NCI-H1694 treated with DMSO at 0.1 percent for 48 hours (cell line): ENCODE measurements at regions not wholly inside any gene's neighbourhood (a gene's known extent, or its start where the extent isn't known, plus 50 kb on each side); places are given as distances from the start of the nearest gene placed in this dataset.

ENCODE experiments used
- DNase-seq: peaks from one replicate; lab custom pipeline; 2025; lab: John Stamatoyannopoulos, UW

- no peak for DNase-seq
Observed at GRCh38 chr4:43987331-43987944, 461.2 kb downstream of the KCTD8 start.

- DNase-seq: no peak
Observed at GRCh38 chr4:43990551-43990950, 458.1 kb downstream of the KCTD8 start.

DNA sequence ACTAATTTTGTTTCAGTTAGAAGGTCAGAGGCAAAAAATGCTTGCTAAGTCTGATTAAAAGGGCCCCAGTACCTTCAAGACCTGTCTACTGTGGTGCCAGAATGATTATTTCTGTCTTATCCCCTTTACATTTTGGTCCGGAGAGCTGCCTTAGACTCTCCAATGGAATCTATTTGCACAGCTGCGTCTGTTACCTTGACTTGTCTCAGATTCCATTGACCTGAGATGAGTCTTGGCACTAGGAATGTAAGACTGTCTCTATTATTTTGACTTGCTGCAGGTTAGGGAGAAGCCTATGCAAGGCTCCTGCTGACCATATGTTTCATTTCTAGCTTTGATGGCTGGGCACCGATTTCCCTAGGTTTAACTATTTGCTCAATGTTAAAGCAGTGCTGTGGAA is 457.6 kb downstream of the KCTD8 start:
- DNase-seq: no peak

DNA sequence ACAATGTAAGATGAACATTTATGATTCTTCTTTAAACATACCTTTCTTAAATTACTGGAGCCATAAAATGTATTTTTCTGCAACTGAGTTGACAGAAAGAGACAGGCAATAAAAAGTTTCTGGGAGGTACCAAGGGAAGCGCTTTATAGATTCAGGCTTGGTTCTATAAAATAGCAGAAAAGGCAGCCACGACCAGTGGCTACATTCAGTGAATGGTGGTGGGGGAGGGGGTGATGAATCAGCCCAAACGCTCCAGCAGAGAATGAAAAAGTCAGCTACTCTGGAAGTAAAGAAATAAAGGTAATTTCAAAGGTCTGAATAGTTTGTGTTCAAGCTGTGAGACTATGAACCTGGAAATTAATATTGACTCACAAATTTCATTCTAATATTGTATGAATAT is 456.1 kb downstream of the KCTD8 start:
- DNase-seq: no peak

- DNase-seq: no peak
Observed at GRCh38 chr4:43993196-43993902, 455.3 kb downstream of the KCTD8 start.

GRCh38 chr4:43999669-44000068 is 448.9 kb downstream of the KCTD8 start:
- no peak for DNase-seq

DNA sequence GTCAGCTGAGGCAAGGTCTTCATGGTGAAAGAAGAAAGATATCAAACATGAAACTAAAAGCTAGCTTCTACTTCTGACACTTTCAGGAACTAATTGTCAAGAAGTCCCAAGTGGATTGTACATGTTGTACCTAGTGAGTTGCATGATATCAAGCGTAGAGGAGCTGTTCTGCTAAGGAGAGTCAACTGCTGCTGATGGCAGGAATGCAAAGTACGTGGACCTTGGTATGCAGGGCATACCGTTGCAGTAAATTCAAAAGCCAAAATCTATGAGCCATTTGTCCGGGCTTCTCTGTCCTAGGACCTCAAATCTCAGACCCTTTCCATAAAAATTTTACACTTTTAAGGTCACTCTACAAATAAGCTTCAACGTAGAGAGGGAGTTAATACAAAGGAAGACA is 446.2 kb downstream of the KCTD8 start:
- DNase-seq: no peak

DNA sequence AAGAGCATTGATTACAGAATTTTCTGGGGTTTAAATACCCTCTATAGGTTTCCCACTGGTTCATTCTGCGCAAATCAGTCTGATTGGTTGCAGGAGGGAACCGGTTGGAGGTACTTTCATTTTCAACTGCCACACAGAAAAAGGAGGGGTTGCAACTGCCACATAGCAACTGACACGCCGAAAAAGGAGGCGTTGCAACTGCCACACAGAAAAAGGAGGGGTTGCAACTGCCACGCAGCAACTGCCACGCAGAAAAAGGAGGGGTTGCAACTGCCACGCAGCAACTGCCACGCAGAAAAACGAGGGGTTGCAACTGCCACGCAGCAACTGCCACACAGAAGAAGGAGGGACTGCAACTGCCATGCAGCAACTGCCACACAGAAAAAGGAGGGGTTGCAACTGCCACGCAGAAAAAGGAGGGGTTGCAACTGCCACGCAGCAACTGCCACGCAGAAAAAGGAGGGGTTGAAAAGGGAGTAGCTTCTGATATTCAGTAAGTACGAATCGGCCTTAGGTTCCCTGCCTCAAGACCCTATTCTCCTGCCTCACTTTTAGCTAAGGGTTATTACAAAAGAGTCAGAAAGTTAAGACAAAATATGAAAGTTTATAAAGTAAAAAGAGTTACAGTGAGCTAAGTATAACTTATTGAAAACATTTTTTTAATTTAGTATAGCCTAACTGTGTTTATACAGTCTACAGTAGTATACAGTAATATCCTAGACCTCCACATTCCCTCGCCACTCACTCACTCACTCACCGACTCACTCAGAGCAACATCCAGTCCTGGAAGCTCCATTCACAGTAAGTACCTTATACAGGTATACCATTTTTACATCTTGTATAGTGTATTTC is 431.8 kb downstream of the KCTD8 start:
- no peak for DNase-seq

DNA sequence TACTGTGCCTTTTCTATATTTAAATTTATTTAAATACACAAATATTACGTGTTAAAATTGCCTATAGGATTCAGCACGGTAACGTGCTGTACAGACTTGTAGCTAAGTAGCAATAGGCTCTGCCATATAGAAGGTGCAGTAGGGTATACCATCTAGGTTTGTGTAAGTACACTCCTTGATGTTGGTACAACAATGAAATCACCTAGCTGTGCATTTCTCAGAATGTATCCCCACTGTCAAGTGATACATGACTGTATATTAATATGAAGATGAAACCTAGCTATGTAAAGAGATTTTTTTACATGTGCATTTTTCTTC is 431.2 kb downstream of the KCTD8 start:
- no peak for DNase-seq

- no peak for DNase-seq
Observed at GRCh38 chr4:44019721-44020120, 428.9 kb downstream of the KCTD8 start.

- DNase-seq: no peak
Observed at GRCh38 chr4:44025376-44026020, 423.1 kb downstream of the KCTD8 start.

DNA sequence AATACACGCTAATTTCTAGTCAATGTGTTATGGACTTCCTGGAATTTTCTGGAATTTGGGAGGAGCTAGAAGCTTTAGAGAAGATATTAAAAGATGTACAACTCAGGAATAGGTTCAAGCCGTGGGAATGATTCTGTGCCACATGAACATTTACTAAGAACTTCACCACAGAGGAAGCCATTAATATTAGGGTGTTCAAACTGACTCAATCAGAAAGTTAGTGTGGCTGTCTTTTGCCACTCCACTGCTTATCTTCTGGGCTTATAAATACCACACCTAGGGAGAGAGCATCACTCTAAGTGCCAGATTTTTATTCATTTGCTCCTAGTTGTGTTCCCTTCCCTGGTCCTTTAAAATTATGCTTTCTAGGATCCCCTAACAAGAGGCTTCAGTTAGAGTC is 409.8 kb downstream of the KCTD8 start:
- no peak for DNase-seq

DNA sequence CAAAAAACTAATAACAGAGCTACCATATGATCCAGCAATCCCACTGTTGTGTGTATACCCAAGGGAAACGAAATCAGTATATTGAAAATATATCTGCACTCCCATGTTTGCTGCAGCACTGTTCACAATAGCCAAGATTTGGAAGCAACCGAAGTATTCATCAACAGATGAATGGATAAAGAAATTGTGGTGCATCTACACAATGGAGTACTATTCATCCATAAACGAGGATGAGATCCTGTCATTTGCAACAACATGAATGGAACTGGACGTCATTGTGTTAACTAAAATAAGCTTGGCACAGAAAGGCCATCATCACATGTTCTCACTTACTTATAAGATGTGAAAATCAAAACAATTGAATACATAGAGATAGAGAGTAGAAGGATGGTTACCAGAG is 402.1 kb downstream of the KCTD8 start:
- DNase-seq: no peak

DNA sequence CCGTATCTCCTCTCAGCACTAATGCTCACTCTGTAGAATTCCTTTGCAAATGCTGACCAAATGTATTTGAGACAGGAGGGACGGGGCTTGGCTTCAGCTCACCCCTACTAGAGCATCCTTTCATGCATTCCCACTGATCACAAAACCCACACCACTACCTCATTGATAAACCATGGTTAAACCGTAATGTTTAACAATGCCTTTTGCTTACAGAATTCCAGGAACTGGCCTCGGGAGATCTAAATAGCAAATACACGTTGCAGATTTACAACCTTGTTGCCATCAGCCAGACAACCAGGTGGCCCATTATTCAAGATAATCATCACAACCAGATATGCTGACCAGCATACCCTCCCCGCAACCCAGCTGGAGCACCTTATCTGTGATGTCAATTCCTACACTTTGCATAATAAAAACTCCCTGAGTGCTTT is 391.9 kb downstream of the KCTD8 start:
- no peak for DNase-seq

- no peak for DNase-seq
Observed at GRCh38 chr4:44070843-44071242, 377.8 kb downstream of the KCTD8 start.

DNA sequence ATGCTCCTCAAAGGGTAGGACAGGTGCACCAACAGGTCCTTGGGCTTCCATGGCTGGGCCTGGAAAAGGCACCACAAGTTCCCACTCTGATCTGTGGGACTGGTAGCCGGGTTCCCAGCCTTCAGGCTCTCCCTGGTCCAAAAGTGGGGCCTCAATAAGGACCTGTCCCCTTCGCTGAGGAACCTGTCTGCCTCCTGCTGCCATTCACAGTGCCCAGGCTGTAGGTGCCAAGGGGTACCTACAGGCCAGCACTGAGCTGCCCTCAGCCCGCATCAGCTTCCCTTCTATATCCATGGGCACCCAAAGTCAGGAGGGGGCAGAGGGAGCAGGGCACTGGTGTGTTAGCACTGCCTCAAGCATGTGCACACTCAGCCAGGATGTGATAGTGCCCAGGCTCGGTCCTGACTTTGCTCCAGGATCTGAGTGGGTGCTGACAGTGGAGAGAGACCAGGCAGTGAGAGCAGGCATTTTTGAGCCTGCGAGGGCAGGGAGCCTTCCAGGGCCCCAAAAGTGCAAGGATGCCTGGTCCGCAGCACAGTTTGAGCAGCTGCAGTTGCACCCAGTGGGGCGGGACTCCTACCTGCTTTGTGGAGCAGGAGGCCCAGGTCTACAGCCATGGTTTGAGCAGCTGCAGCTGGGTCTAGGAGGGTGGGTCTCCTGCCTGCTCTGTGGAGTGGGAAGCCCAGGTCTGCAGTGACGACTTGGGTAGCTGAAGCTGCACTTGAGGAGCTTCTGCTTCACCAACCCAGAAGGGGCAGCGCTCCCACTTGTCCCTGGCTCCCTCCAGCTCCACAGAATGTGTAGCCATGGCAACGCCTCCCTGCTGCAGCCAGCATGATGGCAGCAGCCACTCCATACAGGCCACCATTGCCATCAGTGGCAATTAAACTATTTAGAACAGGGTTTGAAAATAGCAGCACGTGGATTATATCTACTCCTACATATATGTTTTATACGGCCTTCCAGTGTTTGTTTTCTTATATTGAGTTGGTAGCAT is 376.4 kb downstream of the KCTD8 start:
- DNase-seq: no peak

DNA sequence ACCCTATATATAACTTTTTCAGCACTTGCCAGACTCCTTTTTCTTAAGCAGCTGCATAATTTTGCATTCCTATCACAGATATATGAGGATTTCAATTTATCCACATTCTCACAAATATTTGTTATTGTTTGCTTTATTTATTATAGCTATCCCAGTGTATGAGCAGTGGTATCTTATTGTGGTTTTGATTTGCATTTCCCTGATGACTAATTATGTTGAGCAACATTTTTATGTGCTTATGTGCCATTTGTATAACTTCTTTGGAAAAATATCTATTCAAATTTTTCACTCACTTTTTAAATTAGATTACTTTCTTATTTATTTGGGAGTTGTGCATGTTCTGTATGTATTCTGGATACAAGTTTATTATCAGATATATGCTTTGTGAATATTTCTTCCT is 361.9 kb downstream of the KCTD8 start:
- no peak for DNase-seq

GRCh38 chr4:44093390-44093789 is 355.2 kb downstream of the KCTD8 start:
- DNase-seq: no peak

DNA sequence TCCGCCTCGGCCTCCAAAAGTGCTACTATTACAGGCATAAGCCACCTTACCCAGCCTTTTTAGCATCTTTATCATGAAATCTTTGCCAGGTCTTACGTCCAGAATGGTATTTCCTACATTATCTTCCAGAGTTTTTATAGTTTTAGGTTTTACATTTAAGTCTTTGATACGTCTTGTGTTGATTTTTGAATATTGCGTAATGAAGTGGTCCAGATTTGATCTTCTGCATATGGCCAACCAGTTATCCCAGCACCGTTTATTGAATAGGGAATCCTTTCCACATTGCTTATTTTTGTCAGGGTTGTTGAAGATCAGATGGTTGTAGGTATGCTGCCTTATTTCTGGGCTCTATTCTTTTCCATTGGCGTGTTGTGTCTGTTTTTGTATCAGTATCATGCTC is 349.6 kb downstream of the KCTD8 start:
- no peak for DNase-seq

DNA sequence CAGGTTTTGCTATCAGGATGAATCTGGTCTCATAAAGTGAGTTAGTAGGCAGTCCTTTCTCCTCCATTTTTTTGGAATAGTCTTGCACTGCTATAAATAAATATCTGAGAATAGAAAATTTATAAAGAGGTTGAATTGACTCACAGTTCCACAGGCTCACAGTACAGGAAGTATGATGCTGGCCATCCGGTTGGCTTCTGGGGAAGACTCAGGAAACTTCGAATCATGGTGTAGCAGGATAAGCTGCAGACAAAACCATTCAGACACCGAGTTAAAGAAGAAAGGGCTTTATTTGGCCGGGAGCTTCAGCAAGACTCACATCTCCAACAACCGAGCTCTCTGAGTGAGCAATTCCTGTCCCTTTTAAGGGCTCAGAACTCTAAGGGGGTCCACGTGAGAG is 348.2 kb downstream of the KCTD8 start:
- no peak for DNase-seq

DNA sequence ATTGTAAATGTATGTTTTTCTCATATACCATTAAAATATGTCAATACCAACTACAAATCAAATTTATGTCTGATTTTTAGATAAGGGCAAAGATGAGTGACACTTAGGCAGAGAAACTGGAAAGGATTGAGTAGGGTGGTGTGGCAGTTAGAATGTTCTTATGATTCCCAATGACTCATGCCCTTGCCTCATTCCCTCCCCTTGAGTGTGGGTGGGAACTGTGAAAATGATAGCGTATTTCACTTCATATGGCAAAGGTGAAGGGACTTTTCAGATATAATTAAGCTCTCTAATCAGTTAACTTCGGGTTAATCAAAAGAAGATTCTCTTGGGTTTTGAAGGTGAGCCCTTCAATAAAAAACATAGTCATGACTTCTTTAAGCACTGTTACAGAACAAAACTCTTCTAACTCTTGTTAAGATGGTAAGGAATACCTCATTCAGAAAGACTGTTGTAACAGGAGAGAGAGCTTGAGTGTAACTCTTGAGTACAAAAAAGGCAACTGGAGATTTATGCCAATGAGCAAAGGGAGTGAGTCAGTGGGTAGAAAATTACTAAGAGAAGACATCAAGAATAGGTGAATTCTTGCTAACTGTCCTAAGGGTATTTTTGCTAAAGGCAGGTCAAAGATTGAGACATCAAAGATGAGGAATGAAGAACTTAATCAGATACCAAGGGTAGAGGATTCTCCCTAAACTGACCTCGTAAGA is 329.5 kb downstream of the KCTD8 start:
- DNase-seq: no peak
